ENCODE measurements at regions not wholly inside any gene's neighbourhood (a gene's known extent, or its start where the extent isn't known, plus 50 kb on each side); places are given as distances from the start of the nearest gene placed in this dataset.
"Not testable (repeated sequence)": the region's sequence is repeated elsewhere in the genome, so short reads cannot be mapped to it uniquely, and the experiment has no call there.

GRCh38 chr6:21773576-21773968 is 180.0 kb downstream of the SOX4 start:
- DNase-seq, result no peak

- no peak for DNase-seq
Observed at GRCh38 chr6:21777846-21778245, 184.3 kb downstream of the SOX4 start.

GRCh38 chr6:21780141-21780540 is 186.6 kb downstream of the SOX4 start:
- DNase-seq, result no peak

GRCh38 chr6:21780679-21781078 is 187.1 kb downstream of the SOX4 start:
- no peak for DNase-seq

DNA sequence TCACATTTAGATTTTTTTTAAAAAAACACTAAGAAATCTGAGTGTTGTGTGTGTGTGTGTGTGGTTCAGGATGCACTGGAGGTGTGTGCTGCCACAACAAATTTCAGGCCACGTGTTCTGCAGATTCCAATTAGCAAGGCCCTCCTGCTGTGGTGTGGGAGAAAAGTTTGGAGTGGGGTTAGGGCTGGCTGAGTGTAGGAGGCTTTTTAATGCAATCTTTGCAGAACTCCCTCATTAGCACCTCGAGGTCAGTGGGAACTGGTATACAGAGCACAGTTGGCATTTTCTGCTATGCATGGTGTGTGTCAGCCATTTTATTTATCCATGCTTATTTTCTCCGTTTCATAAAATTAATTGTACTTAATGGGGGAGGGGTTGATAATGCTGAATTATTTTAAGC is 187.6 kb downstream of the SOX4 start:
- no peak for DNase-seq

- no peak for DNase-seq
Observed at GRCh38 chr6:21785164-21785563, 191.6 kb downstream of the SOX4 start.

DNA sequence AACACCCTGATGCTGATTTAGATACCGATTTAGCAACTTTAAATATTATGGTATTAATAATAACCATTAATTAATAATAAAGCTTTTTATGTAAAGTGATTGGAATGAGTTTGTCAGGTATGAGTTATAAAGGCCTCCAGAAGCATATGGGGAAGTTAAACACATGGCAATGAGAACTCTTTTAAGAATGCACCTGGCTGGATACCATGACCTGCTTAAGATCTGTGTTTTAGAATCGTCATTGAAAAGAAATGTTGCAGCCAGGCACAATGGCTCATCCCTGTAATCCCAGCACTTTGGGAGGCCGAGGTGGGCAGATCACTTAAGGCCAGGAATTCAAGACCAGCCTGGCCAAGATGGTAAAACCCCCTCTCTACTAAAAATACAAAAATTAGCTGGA is 197.5 kb downstream of the SOX4 start:
- no peak for DNase-seq

- no peak for DNase-seq
Observed at GRCh38 chr6:21791581-21791980, 198.0 kb downstream of the SOX4 start.

DNA sequence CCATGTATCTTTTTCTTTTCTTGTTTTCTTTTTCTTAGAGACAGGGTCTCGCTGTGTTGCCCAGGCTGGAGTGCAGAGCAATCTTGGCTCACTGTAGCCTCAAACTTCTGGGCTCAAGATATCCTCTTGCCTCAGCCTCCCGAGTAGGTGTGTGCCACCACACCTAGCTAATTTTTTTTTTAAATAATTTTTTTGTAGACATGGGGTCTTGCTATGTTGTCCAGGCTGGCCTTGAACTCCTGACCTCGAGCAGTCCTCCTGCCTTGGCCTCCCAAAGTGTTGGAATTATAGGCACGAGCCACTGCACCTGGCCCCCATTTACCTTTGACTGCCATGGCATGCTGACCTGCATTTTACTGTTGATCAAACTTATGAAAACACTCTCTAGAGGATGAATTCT is 198.6 kb downstream of the SOX4 start:
- DNase-seq, result no peak

- not testable (repeated sequence) for DNase-seq
Observed at GRCh38 chr6:21796979-21797378, 203.4 kb downstream of the SOX4 start.

GRCh38 chr6:21798468-21798867 is 204.9 kb downstream of the SOX4 start:
- no peak for DNase-seq

DNA sequence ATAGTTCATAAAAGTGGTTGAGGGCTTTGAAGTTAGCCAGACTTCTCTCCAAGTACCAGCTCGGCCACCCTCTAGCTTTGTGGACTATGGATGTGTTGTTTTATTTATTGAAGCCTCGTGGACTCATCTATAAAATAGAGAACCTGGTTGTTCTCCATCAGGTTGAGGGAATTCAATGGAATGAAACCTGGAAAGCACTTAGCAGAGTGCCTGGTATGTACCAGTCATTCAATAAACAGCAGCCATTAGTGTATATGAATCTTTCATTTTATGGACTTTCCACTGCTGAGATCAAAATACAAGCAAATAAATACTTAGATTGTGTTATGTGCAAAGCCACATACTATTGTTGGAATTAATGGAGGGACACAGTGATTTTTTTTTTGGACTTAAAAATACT is 206.8 kb downstream of the SOX4 start:
- DNase-seq, result no peak

- no peak for DNase-seq
Observed at GRCh38 chr6:21800948-21801438, 207.4 kb downstream of the SOX4 start.

GRCh38 chr6:21801446-21802174 is 208.1 kb downstream of the SOX4 start:
- no peak for DNase-seq

- no peak for DNase-seq
Observed at GRCh38 chr6:21802175-21802822, 208.7 kb downstream of the SOX4 start.

GRCh38 chr6:21804941-21805610 is 211.5 kb downstream of the SOX4 start:
- DNase-seq, result no peak

- no peak for DNase-seq
Observed at GRCh38 chr6:21807299-21808044, 213.9 kb downstream of the SOX4 start.

DNA sequence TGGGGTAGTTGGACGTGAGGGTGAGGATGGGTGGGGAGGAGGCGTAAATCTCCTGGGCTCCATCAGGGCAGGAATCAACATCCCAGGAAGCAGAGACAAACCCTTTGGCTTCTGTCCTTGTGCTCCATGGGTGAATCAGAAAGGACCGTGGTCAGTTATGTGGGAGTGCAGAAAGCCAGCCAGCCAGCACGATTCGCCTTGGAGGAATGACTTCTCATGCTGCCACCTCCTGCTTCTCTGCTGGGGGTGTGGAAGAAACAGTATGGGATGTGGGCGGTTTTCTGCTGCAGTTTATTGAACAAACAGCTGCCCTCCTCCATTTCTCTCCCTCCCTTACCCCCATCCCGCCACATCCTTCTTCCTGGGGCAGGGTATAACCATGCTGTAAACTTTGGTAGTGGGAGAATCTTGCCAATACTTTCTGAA is 214.5 kb downstream of the SOX4 start:
- no peak for DNase-seq

DNA sequence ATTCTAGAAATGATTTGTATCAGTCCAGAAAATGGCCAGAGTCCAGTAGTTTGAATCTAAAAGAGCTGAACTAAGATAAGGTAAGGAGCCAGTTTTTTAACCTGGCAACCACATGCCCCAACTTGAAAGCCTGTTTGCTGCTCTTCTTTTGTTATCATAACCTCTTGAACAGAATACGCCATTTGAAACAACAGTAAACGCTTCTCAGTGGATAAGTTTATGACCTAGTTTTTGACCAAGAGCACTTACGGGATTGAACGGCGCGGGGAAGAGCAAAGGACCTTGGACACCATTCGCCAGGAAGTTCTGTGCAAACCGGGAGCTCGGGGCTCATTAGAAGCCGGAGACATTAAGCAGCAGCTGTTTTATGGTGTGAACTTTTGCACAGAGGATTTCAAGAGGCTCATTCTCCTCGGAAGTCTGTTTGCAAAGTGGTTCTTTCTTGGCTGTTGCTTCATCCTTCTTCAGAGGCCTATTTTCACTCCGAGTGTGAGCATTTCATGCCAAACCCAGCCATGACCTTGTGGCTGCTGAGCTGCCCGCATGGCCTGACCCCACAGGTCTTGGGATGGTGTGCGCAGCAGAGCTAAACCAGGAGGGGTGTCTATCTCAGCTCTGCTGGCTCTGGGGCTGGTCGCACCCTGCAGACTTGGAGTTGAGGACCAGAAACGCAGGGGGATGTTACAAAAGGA is 215.1 kb downstream of the SOX4 start:
- no peak for DNase-seq

GRCh38 chr6:21811484-21811883 is 217.9 kb downstream of the SOX4 start:
- no peak for DNase-seq

GRCh38 chr6:21816231-21816630 is 222.7 kb downstream of the SOX4 start:
- DNase-seq, result no peak

DNA sequence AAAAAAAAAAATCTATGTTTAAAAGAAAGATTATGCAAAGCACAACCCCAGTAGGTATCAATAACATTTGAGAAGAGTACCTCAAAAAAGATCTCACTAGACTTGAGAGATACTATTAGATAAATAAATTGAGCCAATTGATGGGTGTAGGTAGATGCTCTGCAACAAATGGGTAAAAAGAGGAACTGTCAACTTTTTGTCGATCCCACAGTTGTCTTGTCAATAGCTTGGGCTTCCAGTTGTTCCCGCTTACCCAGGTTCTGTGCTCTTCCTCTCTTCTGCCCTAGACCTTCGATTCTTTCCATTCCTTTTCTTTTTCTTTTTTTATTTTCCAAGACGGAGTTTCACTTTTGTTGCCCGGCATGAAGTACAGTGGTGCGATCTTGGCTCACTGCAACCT is 226.9 kb downstream of the SOX4 start:
- no peak for DNase-seq

GRCh38 chr6:21823371-21823770 is 229.8 kb downstream of the SOX4 start:
- DNase-seq, result no peak
